Tongue (tissue), 1 donor: ENCODE measurements at regions not wholly inside any gene's neighbourhood (a gene's known extent, or its start where the extent isn't known, plus 50 kb on each side); places are given as distances from the start of the nearest gene placed in this dataset.
A peak's percentile ranks its signal among the peaks of the same experiment; 100 is the strongest.

Experiments
- DNase-seq: peaks from one replicate; pipeline ENCODE4 v3.0.0-alpha.2; 2015

GRCh38 chr10:78567680-78568455 is 500.9 kb upstream of the ZMIZ1 start:
- peak; percentile 60 for DNase-seq

DNA sequence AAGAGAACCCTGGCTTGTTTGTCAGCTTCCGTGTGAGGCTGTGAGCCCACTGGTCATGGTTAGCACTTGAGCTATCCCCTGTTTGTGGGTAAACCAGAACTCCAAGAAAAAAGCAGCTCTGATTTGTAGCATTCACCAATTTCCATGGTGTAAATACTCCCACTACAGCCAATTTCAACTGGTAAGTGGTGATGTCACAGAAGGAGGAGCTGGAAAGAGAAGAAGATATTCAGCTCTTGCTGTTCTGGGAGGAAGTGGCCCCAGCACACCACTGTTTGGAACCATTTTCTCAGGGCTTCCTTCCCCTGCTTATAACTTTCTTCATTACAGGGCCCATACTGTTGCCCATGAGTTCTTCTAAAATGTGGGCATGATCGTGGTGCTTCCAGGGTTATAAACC is 500.1 kb upstream of the ZMIZ1 start:
- no peak for DNase-seq

GRCh38 chr10:78570633-78571235 is 498.0 kb upstream of the ZMIZ1 start:
- peak; percentile 49 for DNase-seq

DNA sequence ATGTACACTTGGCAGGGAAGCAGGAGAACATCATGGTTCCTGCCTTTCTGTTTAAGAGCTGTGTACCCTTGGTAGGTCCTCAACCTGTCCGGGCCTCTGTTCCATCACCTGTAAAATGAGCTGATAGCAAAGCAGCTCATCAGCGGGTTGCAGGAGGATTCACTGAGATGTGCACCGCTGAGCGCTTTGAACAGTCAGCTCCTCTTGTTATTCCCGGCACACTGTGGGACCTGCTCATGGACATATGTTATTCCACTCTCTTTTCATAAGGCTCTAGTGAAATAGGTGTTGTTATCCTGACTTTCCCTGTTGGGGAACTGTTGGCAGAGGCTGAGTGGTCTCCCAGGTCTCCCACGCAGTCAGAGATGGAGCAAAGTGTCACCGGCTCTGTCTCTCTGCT is 497.5 kb upstream of the ZMIZ1 start:
- no peak for DNase-seq

GRCh38 chr10:78571891-78572290 is 496.9 kb upstream of the ZMIZ1 start:
- DNase-seq: no peak

GRCh38 chr10:78572565-78572964 is 496.2 kb upstream of the ZMIZ1 start:
- DNase-seq: no peak

DNA sequence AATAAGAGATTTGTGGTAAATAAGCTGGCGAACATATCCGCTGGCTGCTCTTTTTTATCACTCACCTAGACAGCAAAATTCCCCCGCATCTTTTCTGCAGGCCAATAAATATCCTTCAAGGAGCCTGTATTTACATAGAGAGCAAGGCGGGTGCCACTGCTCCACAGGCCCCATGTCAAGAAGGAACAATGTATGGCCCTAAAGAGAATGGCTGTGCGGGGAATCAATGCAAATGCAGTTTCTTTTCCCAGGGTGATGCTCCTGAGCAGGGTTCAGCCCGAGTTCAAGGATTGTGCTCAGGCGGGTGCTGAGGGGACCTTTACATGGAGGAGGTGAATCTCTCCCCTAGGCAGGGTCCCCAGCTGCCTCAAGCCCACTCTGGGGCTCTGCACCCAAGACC is 494.2 kb upstream of the ZMIZ1 start:
- no peak for DNase-seq

GRCh38 chr10:78575400-78575799 is 493.4 kb upstream of the ZMIZ1 start:
- no peak for DNase-seq

GRCh38 chr10:78576276-78576675 is 492.5 kb upstream of the ZMIZ1 start:
- no peak for DNase-seq

- DNase-seq: no peak
Observed at GRCh38 chr10:78577712-78578111, 491.1 kb upstream of the ZMIZ1 start.

GRCh38 chr10:78578929-78579328 is 489.8 kb upstream of the ZMIZ1 start:
- no peak for DNase-seq

DNA sequence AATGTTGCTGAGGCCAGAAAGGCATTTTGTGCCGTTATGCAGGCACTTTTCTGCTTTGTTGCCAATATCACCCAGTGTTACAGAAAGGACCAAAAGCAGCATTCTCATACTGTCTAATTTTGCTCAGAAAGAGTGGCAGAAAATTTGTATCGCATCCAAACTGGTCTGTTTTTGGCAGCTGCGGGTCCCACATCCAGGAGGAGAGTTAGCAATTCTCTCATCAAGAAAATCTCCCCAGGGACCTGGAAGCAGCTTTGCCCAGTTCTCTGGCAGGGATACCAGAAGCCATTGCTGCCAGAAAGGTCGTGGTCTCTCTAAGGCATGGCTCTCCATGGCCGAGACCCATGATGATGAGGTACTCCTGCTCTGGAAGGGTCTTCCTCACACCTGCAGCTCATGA is 489.2 kb upstream of the ZMIZ1 start:
- DNase-seq: peak; percentile 36

GRCh38 chr10:78579995-78580394 is 488.8 kb upstream of the ZMIZ1 start:
- peak; percentile 90 for DNase-seq

DNA sequence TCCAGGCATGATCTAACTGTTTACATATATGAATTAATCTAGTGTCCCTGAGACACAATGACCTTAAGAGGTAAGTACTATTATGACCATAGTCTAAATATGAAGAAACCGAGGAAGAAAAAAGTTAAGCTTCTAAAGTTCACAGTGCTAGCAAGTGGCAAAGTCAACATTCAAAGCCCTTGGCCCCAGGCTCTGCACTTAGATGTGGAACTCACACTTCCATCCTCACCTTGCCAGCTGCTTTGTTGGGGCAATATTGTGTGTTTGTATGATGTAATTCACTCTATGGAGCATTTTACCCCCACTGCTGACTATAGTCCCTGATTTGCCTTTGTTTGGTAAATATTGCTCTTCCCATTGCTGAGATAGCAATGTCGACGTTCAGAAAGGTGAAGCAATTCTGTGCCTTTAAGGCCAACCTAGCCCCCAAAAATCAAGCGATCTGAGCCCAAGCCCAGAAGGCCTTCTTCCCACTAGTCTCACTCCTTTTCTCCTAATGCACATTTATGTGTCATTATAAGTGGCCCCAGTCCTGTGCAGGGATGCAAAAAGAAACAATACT is 487.6 kb upstream of the ZMIZ1 start:
- no peak for DNase-seq

DNA sequence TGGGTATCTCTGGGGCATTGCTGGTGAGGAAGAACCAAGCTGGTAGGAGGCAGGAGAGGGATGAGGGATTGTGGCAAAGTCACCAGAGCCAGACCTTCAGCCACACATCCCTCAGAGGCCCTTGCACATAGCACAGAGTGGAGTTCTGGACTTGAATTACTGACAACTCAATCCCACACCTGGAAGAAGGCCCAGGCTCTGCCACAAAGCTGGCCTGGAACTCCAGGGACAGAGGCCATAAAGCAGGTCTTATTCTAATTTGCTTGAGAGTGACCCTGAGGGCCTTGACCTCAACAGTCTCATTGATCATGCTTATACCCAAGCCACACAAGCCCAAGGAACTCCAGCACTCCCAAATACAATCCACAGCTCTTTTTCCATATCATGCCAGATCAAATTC is 486.2 kb upstream of the ZMIZ1 start:
- DNase-seq: no peak

DNA sequence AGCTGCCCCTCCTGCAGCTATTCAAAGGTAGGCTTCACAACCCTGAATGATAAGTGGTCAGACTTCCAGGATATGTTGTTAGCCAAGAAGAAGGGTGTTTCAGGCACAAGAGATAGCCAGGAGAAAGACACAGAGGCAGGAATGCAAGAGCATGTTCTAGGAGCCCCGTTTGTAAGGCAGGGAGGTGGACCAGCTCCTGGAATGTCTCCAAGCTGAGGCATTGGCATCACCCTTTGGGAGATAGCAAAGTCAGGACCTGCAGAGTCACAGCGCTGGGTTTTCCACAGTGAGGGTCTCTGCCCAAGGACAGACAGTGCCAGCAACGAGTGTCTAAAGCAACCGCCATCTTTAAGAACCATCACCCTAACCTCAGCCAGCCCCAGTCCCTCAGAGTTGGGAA is 484.5 kb upstream of the ZMIZ1 start:
- DNase-seq: no peak

DNA sequence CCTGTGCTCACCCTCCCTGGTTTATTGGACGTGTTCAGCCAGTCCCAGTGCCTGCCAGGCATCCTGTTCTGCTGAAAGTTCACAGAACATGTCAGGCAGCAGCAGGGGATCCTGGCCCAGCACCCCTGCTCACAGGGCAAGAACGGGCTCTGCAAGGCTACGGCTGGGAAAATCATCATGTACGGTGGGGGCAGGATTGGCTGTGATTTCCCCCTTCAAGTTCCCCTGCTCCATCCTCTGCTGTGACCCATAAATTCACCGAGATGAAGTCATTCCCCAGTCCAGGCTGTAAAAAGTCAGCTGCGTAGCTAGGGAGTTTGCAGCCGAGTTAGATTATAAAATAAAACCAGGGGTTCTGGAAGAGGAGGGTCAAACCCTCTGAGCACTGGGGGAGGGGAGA is 484.1 kb upstream of the ZMIZ1 start:
- DNase-seq: peak; percentile 45

DNA sequence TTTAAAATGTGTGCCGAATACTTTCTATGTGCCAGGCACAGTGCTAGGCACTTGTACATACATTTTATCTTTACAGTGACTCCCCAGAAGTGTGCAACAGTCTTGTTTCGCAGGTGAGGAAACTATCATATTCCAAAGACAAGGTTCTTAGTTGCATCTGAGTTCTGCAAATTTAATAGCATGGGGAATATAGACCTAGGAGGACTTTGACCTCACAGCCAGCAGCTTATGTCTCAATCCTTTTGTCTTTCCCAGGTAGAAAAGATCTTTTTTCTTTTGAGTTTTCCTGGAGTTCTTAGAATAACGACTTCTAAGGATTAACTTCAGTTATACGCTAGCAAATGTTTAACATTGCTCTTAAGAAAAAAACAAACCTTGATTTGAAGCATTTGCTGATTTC is 482.8 kb upstream of the ZMIZ1 start:
- DNase-seq: no peak

GRCh38 chr10:78588194-78588811 is 480.5 kb upstream of the ZMIZ1 start:
- DNase-seq: peak; percentile 84

- no peak for DNase-seq
Observed at GRCh38 chr10:78589687-78590086, 479.1 kb upstream of the ZMIZ1 start.

DNA sequence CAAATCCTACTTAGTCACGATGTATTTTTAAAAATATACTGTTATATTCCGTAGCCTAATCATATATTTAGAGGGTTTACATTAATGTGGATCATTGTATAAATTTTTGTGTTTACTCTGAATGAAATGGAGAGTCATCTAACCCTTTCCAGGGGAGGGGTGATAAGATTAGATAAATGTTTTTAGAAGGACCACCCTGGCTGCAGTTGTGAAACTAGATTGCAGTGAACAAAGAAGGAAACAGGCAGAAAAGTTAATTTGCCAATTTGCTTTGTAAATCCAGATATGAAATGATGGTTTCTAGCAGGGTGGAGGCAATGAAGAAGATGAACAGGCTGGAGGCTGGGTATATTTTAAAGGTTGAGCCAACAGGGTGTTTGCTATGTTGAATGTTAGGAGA is 477.7 kb upstream of the ZMIZ1 start:
- DNase-seq: no peak

GRCh38 chr10:78594559-78595268 is 474.1 kb upstream of the ZMIZ1 start:
- DNase-seq: no peak

- no peak for DNase-seq
Observed at GRCh38 chr10:78595269-78595619, 473.5 kb upstream of the ZMIZ1 start.
